A673 (cell line): ENCODE measurements at regions not wholly inside any gene's neighbourhood (a gene's known extent, or its start where the extent isn't known, plus 50 kb on each side); places are given as distances from the start of the nearest gene placed in this dataset.

ENCODE experiments used
- CTCF ChIP-seq: fragments of 300-800, 200-600 bp; sonication (generic); conservative IDR thresholded peaks from 2 replicates; pipeline ENCODE4 v1.5.1; 2017; ENCODE audit warnings: low read depth, mild to moderate bottlenecking, antibody characterized with exemption, low read length, moderate library complexity, mixed read lengths
- EZH2 ChIP-seq: fragments of 200-600 bp; sonication (generic); IDR thresholded peaks from 2 replicates; pipeline ENCODE4 v1.6.1; 2017; ENCODE audit warnings: borderline replicate concordance, low read depth, mild to moderate bottlenecking, mixed read lengths, antibody characterized with exemption, low read length; ENCODE audit not compliant: poor library complexity, severe bottlenecking

- TF ChIP-seq CTCF (no peak), EZH2 (no peak)
These were observed 552.2 kb upstream of the LMO3 start for GRCh38 chr12:17158201-17158600.
